Chondrocyte (in vitro differentiated cells): ENCODE measurements at regions not wholly inside any gene's neighbourhood (a gene's known extent, or its start where the extent isn't known, plus 50 kb on each side); places are given as distances from the start of the nearest gene placed in this dataset.

Experiments
- DNase-seq: peaks from one replicate; pipeline ENCODE4 v3.0.0; 2021; ENCODE audit warnings: mixed read lengths, low spot score
- H3K27ac Mint-ChIP-seq: one replicate; pipeline ENCODE4 v1.8.0; 2021; ENCODE audit warnings: mild to moderate bottlenecking, moderate library complexity, mixed read lengths; ENCODE audit not compliant: unreplicated experiment
- H3K27me3 Mint-ChIP-seq: 2 replicates; pipeline ENCODE4 v1.8.0; 2021; ENCODE audit warnings: low read depth, mixed read lengths
- H3K36me3 Mint-ChIP-seq: 2 replicates; pipeline ENCODE4 v1.8.0; 2021; ENCODE audit warnings: low read depth, mixed read lengths
- H3K4me1 Mint-ChIP-seq: 2 replicates; pipeline ENCODE4 v1.8.0; 2021; ENCODE audit warnings: low read depth, mild to moderate bottlenecking, mixed read lengths
- H3K4me3 Mint-ChIP-seq: one replicate; pipeline ENCODE4 v1.8.0; 2021; ENCODE audit warnings: mild to moderate bottlenecking, moderate library complexity, mixed read lengths; ENCODE audit not compliant: unreplicated experiment
- H3K9me3 Mint-ChIP-seq: 2 replicates; pipeline ENCODE4 v1.8.0; 2021; ENCODE audit warnings: low read depth, mixed read lengths
- TF ChIP-seq, protein P1 (sequence below): fragments of 200-600 bp; sonication (generic); IDR thresholded peaks from 2 replicates; pipeline ENCODE4 v1.5.0; 2021; ENCODE audit warnings: antibody characterized with exemption, mild to moderate bottlenecking, moderate library complexity

GRCh38 chr1:37096523-37096922 is 62.2 kb upstream of the GRIK3 start:
- peaks cover 4% of the 10 kb centered on the region for H3K9me3 Mint-ChIP-seq

DNA sequence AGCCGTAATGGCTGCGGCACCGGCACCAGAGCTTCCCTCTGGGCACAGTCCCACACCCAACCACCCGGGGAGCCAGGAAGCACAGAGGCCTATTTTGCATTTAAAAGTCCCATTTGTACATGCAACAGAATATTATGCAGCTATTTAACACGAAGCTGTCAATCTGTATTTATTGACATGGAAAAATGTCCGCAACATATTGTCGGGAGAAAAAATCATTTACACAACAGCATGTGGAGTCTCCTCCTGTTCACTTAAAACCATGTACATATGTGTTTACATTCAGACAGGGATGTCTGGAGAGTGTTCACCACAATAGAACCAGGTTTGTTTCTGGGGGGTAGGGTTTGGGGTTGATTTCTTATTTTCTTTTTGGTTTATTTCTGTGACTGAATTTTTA is 63.4 kb upstream of the GRIK3 start:
- no peak overlapping the region for H3K4me3 Mint-ChIP-seq
- no peaks in the 10 kb centered on the region for H3K4me1 Mint-ChIP-seq
- no peak for DNase-seq
- H3K9me3 Mint-ChIP-seq = peaks cover 4% of the 10 kb centered on the region
- H3K36me3 Mint-ChIP-seq = no peaks in the 10 kb centered on the region
- H3K27ac Mint-ChIP-seq = no peak overlapping the region
- TF ChIP-seq, protein P1, sequence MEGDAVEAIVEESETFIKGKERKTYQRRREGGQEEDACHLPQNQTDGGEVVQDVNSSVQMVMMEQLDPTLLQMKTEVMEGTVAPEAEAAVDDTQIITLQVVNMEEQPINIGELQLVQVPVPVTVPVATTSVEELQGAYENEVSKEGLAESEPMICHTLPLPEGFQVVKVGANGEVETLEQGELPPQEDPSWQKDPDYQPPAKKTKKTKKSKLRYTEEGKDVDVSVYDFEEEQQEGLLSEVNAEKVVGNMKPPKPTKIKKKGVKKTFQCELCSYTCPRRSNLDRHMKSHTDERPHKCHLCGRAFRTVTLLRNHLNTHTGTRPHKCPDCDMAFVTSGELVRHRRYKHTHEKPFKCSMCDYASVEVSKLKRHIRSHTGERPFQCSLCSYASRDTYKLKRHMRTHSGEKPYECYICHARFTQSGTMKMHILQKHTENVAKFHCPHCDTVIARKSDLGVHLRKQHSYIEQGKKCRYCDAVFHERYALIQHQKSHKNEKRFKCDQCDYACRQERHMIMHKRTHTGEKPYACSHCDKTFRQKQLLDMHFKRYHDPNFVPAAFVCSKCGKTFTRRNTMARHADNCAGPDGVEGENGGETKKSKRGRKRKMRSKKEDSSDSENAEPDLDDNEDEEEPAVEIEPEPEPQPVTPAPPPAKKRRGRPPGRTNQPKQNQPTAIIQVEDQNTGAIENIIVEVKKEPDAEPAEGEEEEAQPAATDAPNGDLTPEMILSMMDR = no peak
- no peaks in the 10 kb centered on the region for H3K27me3 Mint-ChIP-seq

More at GRCh38 chr1:37096523-37096922, 62.2 kb upstream of the GRIK3 start:
- H3K27ac Mint-ChIP-seq = no peak overlapping the region
- no peak for DNase-seq
- TF ChIP-seq, protein P1 = no peak
- no peaks in the 10 kb centered on the region for H3K36me3 Mint-ChIP-seq
- no peak overlapping the region for H3K4me3 Mint-ChIP-seq
- no peaks in the 10 kb centered on the region for H3K27me3 Mint-ChIP-seq
- no peaks in the 10 kb centered on the region for H3K4me1 Mint-ChIP-seq

DNA sequence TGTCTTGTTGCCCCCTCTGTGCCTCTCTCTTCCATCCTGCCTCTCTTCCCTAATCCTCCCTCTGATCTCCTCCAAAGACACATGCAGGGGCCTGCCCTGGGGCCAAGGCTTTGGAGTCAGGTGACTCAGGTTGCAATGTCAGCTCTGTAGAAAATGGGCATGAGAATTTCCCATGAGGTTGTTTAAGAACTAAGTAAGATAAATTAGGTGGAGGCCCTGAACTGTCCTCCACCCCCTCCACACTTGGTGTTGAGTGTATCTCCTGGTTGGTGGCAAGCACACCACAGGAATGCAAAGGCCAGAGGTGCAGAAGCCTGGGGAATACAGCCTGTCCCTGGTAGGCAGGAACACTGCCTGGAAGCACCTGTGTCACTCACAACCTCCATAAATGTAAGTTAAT is 63.9 kb upstream of the GRIK3 start:
- Mint-ChIP-seq H3K36me3 (no peaks in the 10 kb centered on the region), H3K27me3 (no peaks in the 10 kb centered on the region), H3K4me3 (no peak overlapping the region), H3K4me1 (no peaks in the 10 kb centered on the region), H3K27ac (no peak overlapping the region), H3K9me3 (peaks cover 4% of the 10 kb centered on the region)
- DNase-seq = no peak
- TF ChIP-seq, protein P1 = no peak

DNA sequence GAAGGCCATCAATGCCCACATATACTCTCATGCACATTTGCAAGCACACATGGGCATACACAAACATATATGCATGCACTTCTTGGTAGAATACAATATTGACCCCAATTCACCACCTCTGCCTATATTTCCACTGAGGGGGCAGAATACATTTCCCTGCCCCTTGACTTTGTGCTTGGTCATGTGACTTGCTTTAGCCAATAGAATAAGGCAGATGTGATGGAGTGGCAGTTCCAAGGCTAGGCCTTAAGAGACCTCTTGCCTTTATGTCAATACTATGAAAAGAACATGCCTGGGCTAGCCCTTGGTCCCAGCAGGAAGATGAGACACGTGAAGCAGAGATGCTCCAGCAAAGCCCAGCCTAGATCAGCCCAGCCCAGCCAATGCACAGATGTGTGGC is 66.0 kb upstream of the GRIK3 start:
- H3K27me3 Mint-ChIP-seq = no peaks in the 10 kb centered on the region
- peaks cover 4% of the 10 kb centered on the region for H3K9me3 Mint-ChIP-seq
- TF ChIP-seq, protein P1 = no peak
- no peak for DNase-seq
- no peak overlapping the region for H3K4me3 Mint-ChIP-seq
- no peaks in the 10 kb centered on the region for H3K4me1 Mint-ChIP-seq
- H3K36me3 Mint-ChIP-seq = no peaks in the 10 kb centered on the region
- H3K27ac Mint-ChIP-seq = no peak overlapping the region

- no peaks in the 10 kb centered on the region for H3K9me3 Mint-ChIP-seq
- H3K36me3 Mint-ChIP-seq = no peaks in the 10 kb centered on the region
- H3K4me1 Mint-ChIP-seq = no peaks in the 10 kb centered on the region
- DNase-seq = no peak
- TF ChIP-seq, protein P1 = no peak
- no peaks in the 10 kb centered on the region for H3K27me3 Mint-ChIP-seq
- no peak overlapping the region for H3K27ac Mint-ChIP-seq
- no peak overlapping the region for H3K4me3 Mint-ChIP-seq
Observed at GRCh38 chr1:37102656-37103382, 68.5 kb upstream of the GRIK3 start.
